ENCODE measurements at regions not wholly inside any gene's neighbourhood (a gene's known extent, or its start where the extent isn't known, plus 50 kb on each side); places are given as distances from the start of the nearest gene placed in this dataset.

DNA sequence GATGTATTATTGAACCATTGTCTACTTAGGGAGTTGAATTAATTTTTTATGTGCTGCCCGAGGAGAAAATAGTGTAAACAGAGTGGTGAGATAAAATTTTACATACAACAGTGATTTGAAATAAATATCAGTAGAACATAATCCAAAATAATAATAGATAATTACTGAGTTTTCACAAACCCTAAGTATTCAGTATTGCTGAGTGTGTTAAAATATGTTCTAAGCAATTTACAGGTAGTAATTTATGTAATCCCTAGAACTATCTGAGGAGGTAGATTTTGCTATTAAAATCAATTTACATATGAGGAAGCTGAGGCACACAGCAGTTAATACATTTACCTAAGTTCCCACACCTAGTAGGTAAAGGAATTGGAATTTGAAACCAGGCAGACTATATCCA is 134.7 kb upstream of the FAT1 start:
- TF ChIP-seq CTCF (IDR thresholded peaks at IDR 0.05) (no peak), EZH2 (IDR thresholded peaks at IDR 0.05) (no peak), EZH2phosphoT487 (IDR thresholded peaks at IDR 0.05) (no peak)

All from neural progenitor cell (in vitro differentiated cells).